Activated naive CD4-positive, alpha-beta T cell treated with anti-CD3 and anti-CD28 coated beads, Interleukin-2, amount 50 U/mL, for 72 hours (primary cell): ENCODE measurements at regions not wholly inside any gene's neighbourhood (a gene's known extent, or its start where the extent isn't known, plus 50 kb on each side); places are given as distances from the start of the nearest gene placed in this dataset.
A peak's percentile ranks its signal among the peaks of the same experiment; 100 is the strongest.
"Not testable (repeated sequence)": the region's sequence is repeated elsewhere in the genome, so short reads cannot be mapped to it uniquely, and the experiment has no call there.

Experiments
- ATAC-seq, 2 donors: fragments of 150-1000 bp; cut with Tn5 transposase; 2 replicates each; pipeline ENCODE4 v1.10.0; 2021; ENCODE audit warnings: mild to moderate bottlenecking in 2 of 2, moderate library complexity in 2 of 2
- DNase-seq, 2 donors: peaks; one replicate each; pipeline ENCODE4 v3.0.0; 2021 to 2022; ENCODE audit warnings: low spot score in 2 of 2
- H3K27ac Mint-ChIP-seq, 2 donors: one replicate each; pipeline ENCODE4 v1.8.0; 2022; ENCODE audit warnings: mild to moderate bottlenecking in 2 of 2, mixed read lengths in 2 of 2
- H3K36me3 Mint-ChIP-seq, 2 donors: one replicate each; pipeline ENCODE4 v1.8.0; 2022; ENCODE audit warnings: mixed read lengths in 2 of 2
- H3K9me3 Mint-ChIP-seq, 2 donors: one replicate each; pipeline ENCODE4 v1.8.0; 2022; ENCODE audit warnings: mixed read lengths in 2 of 2

DNA sequence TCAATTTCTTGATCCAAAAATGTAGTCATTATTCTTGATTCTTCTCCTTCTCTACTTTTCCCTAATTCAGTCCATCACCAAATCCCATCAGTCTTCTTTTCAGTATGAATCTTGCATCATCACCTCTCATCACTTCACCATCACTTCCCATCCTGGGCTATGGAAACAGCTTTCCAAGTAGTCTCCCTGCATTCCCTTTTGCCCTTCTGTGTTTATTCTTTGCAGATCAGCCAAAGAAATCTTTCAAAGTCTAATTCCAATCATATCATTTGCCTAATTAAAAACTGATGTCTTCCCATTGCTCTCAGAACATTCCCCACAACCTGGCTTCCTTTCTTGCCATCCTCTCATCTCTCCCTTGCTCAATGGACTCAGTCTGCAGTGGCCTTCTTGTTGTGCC is 201.7 kb upstream of the ADAMTS3 start:
- Mint-ChIP-seq H3K36me3 (peaks cover 0 to 5% of the 10 kb centered on the region in 2 donors), H3K9me3 (peaks cover 0 to 3% of the 10 kb centered on the region in 2 donors), H3K27ac (no peak overlapping the region)
- ATAC-seq (no peak), DNase-seq (no peak)

DNA sequence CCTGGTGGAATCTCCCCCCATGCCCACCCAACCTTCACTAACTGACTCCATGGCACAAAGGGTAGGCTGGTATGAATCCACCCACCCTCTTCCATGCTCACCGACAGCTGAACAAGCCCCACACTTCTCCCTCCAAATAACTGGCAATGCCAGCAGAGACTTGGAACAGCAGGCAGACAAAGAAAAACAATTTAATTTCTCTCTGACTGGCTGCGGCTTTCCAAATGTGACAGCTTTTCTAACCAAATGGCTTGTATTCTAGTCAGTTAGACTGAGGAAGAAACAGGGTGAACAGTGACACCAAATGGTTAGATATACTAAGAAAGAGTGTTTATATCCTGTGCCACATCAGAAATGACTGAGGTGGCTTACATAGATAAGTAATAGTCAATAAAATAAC is 199.3 kb upstream of the ADAMTS3 start:
- DNase-seq (no peak), ATAC-seq (no peak)
- Mint-ChIP-seq H3K27ac (no peak overlapping the region), H3K36me3 (peaks cover 0 to 5% of the 10 kb centered on the region in 2 donors), H3K9me3 (peaks cover 0 to 7% of the 10 kb centered on the region in 2 donors)

DNA sequence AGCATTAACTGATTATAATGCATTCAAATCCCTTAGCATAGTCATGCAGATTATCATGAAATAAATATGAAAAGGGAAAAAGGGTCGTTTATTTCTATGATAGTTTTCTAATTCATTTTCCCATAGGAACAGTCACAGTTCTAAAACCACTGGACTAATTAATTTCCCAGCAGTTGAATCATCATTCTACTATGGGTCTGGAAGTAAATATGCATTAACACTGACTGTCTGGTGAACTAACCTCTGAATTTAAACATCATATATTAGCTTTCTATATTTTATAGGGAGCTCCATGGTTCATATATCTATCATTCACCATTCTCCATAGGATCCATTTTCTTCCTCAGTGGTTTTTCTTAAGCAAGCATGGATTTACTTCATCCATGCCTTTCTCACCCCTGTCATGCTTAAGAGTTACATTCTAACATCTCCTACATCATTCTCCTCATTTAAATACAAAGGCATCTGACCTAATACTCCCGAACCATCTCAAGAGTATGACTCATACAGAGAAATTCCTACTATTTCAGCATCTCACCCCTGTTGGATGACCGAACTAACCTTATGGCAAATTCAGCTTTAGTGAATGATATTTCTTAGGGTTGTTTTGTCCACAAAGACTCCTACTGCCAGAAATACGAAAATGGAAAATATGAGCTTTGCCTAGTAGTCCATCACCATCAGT is 198.7 kb upstream of the ADAMTS3 start:
- Mint-ChIP-seq H3K36me3 (peaks cover 0 to 5% of the 10 kb centered on the region in 2 donors), H3K9me3 (peaks cover 0 to 7% of the 10 kb centered on the region in 2 donors), H3K27ac (no peak overlapping the region)
- DNase-seq (no peak), ATAC-seq (no peak)

DNA sequence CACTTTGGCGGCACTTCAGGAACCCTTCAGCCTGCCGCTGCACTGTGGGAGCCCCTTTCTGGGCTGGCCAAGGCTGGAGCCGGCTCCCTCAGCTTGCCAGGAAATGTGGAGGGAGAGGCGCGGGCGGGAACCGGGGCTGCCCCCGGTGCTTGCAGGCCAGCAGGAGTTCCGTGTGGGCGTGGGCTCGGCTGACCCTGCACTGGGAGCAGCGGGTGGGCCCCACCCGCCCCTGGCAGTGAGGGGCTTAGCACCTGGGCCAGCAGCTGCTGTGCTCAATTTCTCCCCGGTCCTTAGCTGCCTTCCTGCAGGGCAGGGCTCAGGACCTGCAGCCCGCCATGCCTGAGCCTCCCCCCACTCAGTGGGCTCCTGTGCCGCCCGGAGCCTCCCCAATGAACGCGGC is 196.8 kb upstream of the ADAMTS3 start:
- not testable (repeated sequence) for DNase-seq, ATAC-seq, H3K9me3 Mint-ChIP-seq, H3K36me3 Mint-ChIP-seq, H3K27ac Mint-ChIP-seq

DNA sequence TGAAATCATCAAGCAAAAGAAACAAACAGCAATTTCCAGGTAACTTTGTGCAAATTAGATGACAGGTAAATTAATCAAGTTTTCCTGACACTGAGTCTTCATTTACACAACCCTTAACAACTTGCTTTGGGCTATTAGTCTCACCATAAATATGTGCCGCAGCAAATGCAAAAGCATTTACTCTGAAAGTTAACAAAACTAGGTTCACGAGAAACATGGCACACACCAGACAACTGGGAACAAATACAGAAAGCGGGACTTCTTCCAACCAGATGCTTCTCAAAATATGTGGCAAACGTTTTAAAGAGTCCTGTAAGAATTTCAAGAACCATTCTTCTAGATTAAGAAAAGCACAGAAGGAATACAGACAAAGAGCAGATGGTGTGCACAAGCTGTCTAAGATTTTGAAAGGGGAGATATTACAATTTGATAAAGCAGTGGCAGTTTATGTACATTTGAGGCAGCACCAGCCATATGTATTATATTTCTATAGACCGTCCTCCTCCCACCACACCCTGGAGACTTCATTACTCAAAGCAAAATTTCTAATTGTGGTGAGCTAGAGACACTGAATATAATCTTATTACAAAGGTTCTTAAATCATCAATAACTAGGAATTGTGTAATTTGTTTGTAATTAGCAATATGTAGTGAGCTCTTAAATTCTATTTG is 192.5 kb upstream of the ADAMTS3 start:
- H3K27ac Mint-ChIP-seq: peak overlapping the region in 1 of 2 donors; percentile 48
- H3K36me3 Mint-ChIP-seq: peaks cover 0 to 1% of the 10 kb centered on the region in 2 donors
- H3K9me3 Mint-ChIP-seq: peaks cover 0 to 4% of the 10 kb centered on the region in 2 donors
- DNase-seq: no peak
- no peak for ATAC-seq

DNA sequence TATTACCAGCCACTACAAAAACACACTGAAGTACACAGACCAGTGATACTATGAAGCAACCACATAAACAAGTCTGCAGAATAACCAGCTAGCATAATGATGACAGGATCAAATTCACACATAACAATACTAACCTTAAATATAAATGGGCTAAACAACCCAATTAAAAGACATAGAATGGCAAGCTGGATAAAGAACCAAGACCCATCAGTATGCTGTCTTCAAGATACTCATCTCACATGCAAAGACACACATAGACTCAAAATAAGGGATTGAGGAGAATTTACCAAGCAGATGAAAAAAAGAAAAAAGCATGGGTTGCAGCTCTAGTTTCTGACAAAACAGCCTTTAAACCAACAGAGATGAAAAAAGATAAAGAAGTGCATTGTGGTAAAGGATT is 184.4 kb upstream of the ADAMTS3 start:
- not testable (repeated sequence) for ATAC-seq, H3K27ac Mint-ChIP-seq, DNase-seq
- Mint-ChIP-seq H3K9me3 (peaks cover 36 to 37% of the 10 kb centered on the region in 2 donors), H3K36me3 (peaks cover 6 to 28% of the 10 kb centered on the region in 2 donors)

DNA sequence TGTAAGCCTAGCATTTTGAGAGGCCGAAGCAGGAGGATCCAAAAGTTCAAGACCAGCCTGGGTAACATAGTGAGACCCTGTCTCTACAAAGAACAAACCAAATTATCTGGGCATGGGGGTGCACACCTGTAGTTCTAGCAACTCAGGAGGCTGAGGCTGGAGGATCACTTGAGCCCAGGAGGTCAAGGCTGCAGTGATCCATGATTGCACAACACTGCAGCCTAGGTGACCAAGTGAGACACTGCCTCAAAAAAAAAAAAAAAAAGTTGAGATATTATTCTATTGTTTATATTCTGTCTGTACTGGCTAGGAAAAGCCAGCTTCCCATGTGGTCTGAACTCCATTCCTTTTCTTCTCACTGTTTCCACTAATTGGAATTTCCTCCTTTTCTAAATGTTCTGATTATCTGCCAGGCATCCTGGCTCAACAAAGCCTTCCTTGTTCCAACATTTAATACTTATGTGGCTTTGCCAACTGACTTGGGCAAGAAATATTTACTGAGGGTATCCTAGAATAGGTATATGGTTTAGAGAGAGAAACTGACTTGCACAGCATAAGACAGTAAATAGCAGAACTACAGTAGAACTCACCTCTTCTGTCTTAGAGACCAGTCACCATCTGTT is 175.2 kb upstream of the ADAMTS3 start:
- DNase-seq (no peak), ATAC-seq (no peak)
- H3K9me3 Mint-ChIP-seq: peaks cover 4 to 5% of the 10 kb centered on the region in 2 donors
- no peak overlapping the region for H3K27ac Mint-ChIP-seq
- H3K36me3 Mint-ChIP-seq: no peaks in the 10 kb centered on the region

DNA sequence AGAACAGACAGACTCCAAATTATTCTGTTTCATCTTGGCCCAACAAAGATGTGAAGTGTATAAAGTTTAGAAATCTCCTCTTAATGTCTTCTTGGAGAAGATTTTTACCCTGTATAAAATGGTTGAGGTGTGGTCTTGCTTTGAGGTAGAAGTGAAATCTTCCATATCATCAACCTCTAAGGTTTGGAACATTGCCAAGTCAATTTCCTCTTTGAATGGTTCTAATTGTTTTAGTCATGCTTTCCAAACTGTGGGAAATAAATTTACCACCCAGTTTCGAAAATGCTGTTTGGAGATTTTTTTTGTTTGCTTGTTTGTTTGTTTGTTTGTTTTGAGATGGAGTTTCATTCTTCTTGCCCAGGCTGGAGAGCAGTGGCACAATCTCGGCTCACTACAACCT is 174.1 kb upstream of the ADAMTS3 start:
- no peak for ATAC-seq
- no peak for DNase-seq
- Mint-ChIP-seq H3K9me3 (no peaks in the 10 kb centered on the region), H3K36me3 (no peaks in the 10 kb centered on the region), H3K27ac (no peak overlapping the region)

DNA sequence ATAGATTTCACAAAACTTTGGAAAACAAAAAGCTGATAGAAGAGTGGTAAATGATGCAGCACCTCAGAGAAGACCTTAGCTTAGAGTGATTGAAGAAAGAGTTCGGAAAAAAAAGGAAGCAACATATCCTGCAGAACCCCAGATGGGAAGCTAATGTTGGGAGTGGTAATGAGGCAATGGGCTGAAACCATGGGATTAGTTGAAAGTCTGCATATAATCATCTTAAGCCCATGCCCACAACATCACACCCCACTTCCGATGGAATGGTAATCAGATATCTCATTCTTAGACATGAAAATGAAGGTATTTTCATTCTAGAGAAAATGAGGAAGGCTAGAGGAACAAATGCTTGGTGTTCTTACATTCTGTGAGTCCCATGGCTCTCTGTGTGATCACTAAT is 146.3 kb upstream of the ADAMTS3 start:
- Mint-ChIP-seq H3K36me3 (no peaks in the 10 kb centered on the region), H3K27ac (no peak overlapping the region), H3K9me3 (no peaks in the 10 kb centered on the region)
- ATAC-seq (no peak), DNase-seq (no peak)

DNA sequence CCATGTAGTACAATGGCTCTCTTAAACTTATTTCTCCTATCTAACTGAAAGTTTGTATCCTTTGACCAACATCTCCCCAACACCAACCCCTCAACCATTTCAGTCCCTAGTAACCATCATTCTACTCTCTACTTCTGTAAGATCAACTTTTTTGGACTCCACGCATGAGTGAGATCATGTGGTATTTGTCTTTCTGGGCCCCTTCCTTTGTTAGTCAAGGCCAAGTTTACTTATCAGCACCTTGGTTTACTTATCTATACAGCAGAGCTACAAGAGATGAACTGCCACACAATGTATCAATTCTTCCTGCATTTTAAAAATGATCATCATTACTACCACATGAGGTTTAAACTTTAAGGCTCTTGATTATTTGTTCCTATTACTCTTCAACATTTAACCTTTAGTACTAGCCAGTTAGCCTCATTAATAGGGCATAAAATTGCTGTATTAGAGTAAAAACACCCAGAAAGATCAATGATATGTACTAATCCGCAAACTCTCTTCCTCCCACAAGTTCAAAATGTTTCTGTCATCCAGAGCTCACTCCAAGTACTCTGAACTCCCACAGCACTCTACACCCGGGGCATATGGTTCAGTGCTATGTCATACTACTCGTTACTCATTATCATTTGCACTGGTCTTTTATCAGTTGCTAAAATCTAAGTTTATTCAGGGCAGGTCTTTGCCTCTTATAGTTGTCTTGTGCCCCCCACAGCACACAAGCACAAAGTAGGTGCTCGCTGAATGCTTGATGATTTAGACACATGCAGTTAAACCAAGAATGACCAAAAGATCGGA is 145.7 kb upstream of the ADAMTS3 start:
- DNase-seq (no peak), ATAC-seq (no peak)
- Mint-ChIP-seq H3K9me3 (no peaks in the 10 kb centered on the region), H3K36me3 (no peaks in the 10 kb centered on the region), H3K27ac (no peak overlapping the region)

DNA sequence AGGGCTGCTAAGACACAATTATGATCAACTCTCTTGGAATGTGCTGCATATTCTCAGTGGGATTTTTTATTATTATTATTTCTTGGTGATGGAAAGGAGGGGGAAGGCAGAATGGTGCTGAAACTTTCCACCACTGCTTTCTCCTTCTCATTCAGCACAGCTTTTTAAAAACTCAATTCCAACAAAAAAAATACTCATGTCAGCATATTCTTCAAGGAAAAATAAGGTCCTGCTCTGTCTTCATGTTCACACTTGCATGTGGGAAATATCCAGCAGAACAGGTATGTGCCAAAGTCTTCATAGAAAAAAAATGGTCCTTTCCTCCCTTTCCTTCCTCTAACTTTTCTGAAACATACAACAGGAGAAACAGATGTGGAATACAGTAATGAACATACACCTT is 144.0 kb upstream of the ADAMTS3 start:
- H3K36me3 Mint-ChIP-seq: no peaks in the 10 kb centered on the region
- DNase-seq (no peak), ATAC-seq (no peak)
- H3K9me3 Mint-ChIP-seq: no peaks in the 10 kb centered on the region
- no peak overlapping the region for H3K27ac Mint-ChIP-seq

DNA sequence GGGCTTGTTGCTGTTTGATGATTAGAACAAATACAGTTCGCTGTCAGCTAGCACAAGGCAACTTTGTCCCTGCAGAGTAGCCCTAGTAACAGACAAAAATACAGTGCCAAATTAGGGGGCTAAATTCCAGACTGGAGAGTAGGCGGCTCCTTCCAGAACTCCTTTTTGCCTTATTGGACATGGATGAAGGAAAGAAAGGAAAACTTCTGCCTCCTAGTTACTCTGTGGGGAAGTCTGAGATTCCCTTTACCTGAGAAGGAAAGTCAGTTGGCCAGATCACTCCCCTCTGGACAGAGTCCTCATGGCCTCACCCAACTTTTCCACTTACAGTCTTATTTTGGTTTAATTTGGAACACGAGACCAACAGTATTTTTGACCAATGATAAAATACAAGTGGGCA is 140.5 kb upstream of the ADAMTS3 start:
- H3K36me3 Mint-ChIP-seq: no peaks in the 10 kb centered on the region
- H3K27ac Mint-ChIP-seq: no peak overlapping the region
- ATAC-seq (no peak), DNase-seq (no peak)
- no peaks in the 10 kb centered on the region for H3K9me3 Mint-ChIP-seq

DNA sequence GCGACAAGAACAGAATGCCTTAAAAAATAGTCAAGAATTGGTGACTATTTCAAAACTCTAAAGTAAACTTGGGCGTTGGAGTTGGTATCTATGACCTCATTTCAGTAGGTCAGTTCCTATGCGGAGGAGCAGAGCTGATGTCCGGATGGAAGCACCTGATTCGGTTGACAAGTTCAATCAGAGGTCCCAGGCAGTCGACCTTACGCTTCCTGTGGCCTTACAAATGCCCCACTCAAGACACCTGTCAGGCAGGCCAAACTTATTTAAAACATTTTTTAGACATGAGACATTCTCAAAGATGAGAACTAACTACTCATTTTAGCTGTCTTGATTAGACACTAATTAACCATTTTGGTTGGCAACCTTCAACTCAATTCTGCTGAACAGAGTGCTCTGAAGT is 137.7 kb upstream of the ADAMTS3 start:
- Mint-ChIP-seq H3K36me3 (no peaks in the 10 kb centered on the region), H3K9me3 (no peaks in the 10 kb centered on the region), H3K27ac (no peak overlapping the region)
- no peak for ATAC-seq
- DNase-seq: no peak

DNA sequence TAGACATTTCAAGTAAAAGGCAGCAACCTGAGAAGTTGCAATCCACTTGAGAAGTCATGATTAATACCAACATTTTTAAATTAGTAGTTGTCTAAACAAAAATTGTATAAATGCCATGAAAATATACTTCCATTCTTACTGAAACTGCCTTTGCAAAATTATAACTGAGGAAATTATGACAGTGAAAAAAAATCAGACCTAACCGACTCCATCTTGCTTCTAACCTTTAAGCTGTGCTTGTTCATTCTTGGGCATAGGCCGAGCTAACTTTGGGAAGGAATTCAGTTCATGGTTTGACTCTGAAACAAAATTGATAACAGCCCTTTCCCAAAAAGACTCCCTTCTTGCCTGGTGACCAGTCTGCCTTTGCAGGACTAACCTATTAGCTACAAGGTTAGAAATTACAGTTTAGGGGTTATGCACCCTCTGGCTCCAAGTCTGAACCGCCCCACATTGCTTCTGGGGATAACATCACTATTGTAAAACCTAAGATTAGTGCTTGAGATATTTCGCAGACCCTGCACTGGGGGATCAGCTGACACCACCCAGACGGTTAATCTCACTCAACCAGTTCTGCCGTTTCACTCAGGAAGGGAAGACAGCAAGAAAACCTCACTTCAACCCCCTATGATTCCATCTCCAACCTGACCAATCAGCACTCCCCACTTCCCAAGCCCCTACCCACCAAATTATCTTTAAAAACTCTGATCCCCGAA is 136.1 kb upstream of the ADAMTS3 start:
- ATAC-seq, DNase-seq, H3K27ac Mint-ChIP-seq, H3K9me3 Mint-ChIP-seq, H3K36me3 Mint-ChIP-seq: not testable (repeated sequence)

DNA sequence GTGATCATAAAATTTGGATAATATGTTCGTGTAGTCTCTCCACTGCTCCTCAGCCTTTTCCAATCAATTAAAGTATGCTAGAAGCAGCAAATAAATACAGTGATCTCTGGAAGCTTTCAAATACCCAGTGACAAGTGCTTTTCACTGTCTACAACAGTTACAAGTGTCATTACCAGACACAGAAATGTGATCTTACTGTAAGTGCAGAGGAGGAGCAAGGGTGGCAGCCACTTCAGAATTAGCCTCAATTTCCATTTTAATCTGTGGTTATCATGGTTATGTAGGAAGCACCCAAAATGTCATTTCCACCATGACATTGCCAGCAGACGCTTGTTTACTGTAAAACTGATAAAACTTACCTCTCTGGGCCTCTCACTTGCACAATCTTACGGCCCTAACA is 133.9 kb upstream of the ADAMTS3 start:
- no peaks in the 10 kb centered on the region for H3K9me3 Mint-ChIP-seq
- no peaks in the 10 kb centered on the region for H3K36me3 Mint-ChIP-seq
- DNase-seq (no peak), ATAC-seq (no peak)
- H3K27ac Mint-ChIP-seq: no peak overlapping the region

DNA sequence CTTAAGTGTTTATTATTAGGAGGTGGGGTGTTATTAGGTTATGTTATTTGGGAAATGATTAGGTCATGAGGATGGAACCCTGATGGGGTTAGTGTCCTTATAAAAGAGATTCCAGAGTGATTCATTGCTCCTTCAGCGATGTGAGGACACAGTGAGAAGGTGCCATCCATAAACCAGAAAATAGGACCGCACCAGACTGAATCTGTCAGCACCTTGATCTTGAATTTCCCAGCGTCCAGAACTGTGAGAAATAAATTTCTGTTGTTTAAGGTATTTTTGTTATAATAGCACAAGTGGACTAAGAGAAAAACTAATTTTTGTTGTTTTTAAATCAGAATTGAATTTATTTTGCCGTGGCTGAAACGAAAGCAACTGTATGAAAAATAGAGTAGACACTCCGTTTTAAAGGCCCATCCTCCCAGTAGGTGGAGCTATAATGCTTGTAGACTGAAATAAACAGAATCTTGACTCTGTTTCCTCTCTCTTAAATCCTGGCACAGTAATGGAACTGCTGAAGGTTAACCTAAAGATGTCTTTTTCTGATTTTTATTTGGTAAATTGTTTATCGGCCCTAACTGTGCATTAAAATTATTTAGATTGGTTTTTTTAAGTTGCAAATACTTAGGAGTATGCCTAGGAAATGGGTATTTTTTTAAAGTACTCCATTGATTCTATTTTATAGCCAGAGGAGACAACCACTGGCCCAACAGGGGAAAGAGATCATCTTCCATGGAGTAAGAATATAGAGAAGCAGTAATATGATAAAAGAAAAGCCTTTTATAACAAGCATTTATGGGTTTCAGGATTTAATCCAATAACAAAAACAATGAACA is 133.2 kb upstream of the ADAMTS3 start:
- ATAC-seq: peak; percentile 37 to 66
- H3K36me3 Mint-ChIP-seq: no peaks in the 10 kb centered on the region
- no peaks in the 10 kb centered on the region for H3K9me3 Mint-ChIP-seq
- peak in 1 of 2 donors; percentile 39 for DNase-seq
- no peak overlapping the region for H3K27ac Mint-ChIP-seq
